Ectodermal cell (in vitro differentiated cells): ENCODE measurements at regions not wholly inside any gene's neighbourhood (a gene's known extent, or its start where the extent isn't known, plus 50 kb on each side); places are given as distances from the start of the nearest gene placed in this dataset.
"Not testable (repeated sequence)": the region's sequence is repeated elsewhere in the genome, so short reads cannot be mapped to it uniquely, and the experiment has no call there.

Experiments used
- H3K27ac ChIP-seq: 2 replicates; pipeline ENCODE4 v1.7.0; 2013; ENCODE audit warnings: mild to moderate bottlenecking, low read depth, low read length; ENCODE audit not compliant: insufficient read depth, poor library complexity, severe bottlenecking
- H3K27me3 ChIP-seq: 2 replicates; pipeline ENCODE4 v1.7.0; 2013; ENCODE audit warnings: mild to moderate bottlenecking, low read length; ENCODE audit not compliant: insufficient read depth, control insufficient read depth, poor library complexity, severe bottlenecking
- H3K36me3 ChIP-seq: one replicate; pipeline ENCODE4 v1.7.0; 2013; ENCODE audit warnings: low read length; ENCODE audit not compliant: control insufficient read depth, insufficient read depth
- H3K4me1 ChIP-seq: one replicate; pipeline ENCODE4 v1.7.0; 2013; ENCODE audit warnings: low read length; ENCODE audit not compliant: control insufficient read depth, insufficient read depth
- H3K4me3 ChIP-seq: 2 replicates; pipeline ENCODE4 v1.7.0; 2013; ENCODE audit warnings: low read depth, low read length, control low read depth; ENCODE audit not compliant: insufficient read depth
- H3K9me3 ChIP-seq: 2 replicates; pipeline ENCODE4 v1.7.0; 2013; ENCODE audit warnings: mild to moderate bottlenecking, low read length, moderate library complexity; ENCODE audit not compliant: control insufficient read depth
- WGBS, 2 experiments: methylation state at CpG; one replicate each; pipeline ENCODE4 v1.1.7; 2013; ENCODE audit warnings: missing lambda C conversion rate in 2 of 2; 5-methylcytosine and 5-hydroxymethylcytosine counted together

GRCh38 chr2:198857246-198857645, 600.5 kb downstream of the SATB2 start:
- Histone ChIP-seq H3K27ac (no peak overlapping the region), H3K9me3 (no peaks in the 10 kb centered on the region), H3K4me3 (no peak overlapping the region), H3K4me1 (no peaks in the 10 kb centered on the region), H3K27me3 (no peaks in the 10 kb centered on the region), H3K36me3 (no peaks in the 10 kb centered on the region)
- WGBS, 2 experiments, result 91% methylated on average over 1 of the region's 1 CpG; no CpG with 5 or more reads in 1 of the 2 experiments

- WGBS, 2 experiments, result 84 to 85% methylated on average over 4 to 5 of the region's 6 CpGs
- H3K4me3 ChIP-seq, H3K27me3 ChIP-seq, H3K9me3 ChIP-seq, H3K27ac ChIP-seq, H3K4me1 ChIP-seq, H3K36me3 ChIP-seq: not testable (repeated sequence)
These were observed 602.0 kb downstream of the SATB2 start for GRCh38 chr2:198855746-198856145.

- H3K27me3 ChIP-seq, result no peaks in the 10 kb centered on the region
- H3K36me3 ChIP-seq, result no peaks in the 10 kb centered on the region
- no peaks in the 10 kb centered on the region for H3K9me3 ChIP-seq
- no peaks in the 10 kb centered on the region for H3K4me1 ChIP-seq
- no peak overlapping the region for H3K4me3 ChIP-seq
- 89% methylated on average over 1 of the region's 2 CpGs; no CpG with 5 or more reads in 1 of the 2 experiments for WGBS, 2 experiments
- no peak overlapping the region for H3K27ac ChIP-seq
These were observed 605.5 kb downstream of the SATB2 start for GRCh38 chr2:198852248-198852647.

- Histone ChIP-seq H3K9me3 (no peaks in the 10 kb centered on the region), H3K4me3 (no peak overlapping the region), H3K4me1 (no peaks in the 10 kb centered on the region), H3K27me3 (no peaks in the 10 kb centered on the region), H3K27ac (no peak overlapping the region), H3K36me3 (no peaks in the 10 kb centered on the region)
These were observed 632.2 kb downstream of the SATB2 start for GRCh38 chr2:198825534-198825933.

GRCh38 chr2:198817536-198817935, 640.2 kb downstream of the SATB2 start:
- Histone ChIP-seq H3K4me1 (no peaks in the 10 kb centered on the region), H3K9me3 (no peaks in the 10 kb centered on the region), H3K4me3 (no peak overlapping the region), H3K27me3 (no peaks in the 10 kb centered on the region), H3K36me3 (no peaks in the 10 kb centered on the region), H3K27ac (no peak overlapping the region)
- WGBS, 2 experiments, result 100% methylated on average over 1 of the region's 1 CpG

GRCh38 chr2:198815626-198816025, 642.1 kb downstream of the SATB2 start:
- no peak overlapping the region for H3K27ac ChIP-seq
- H3K4me3 ChIP-seq, result no peak overlapping the region
- 98% methylated on average over 4 of the region's 4 CpGs for WGBS, 2 experiments
- H3K9me3 ChIP-seq, result no peaks in the 10 kb centered on the region
- no peaks in the 10 kb centered on the region for H3K36me3 ChIP-seq
- H3K4me1 ChIP-seq, result no peaks in the 10 kb centered on the region
- H3K27me3 ChIP-seq, result no peaks in the 10 kb centered on the region

DNA sequence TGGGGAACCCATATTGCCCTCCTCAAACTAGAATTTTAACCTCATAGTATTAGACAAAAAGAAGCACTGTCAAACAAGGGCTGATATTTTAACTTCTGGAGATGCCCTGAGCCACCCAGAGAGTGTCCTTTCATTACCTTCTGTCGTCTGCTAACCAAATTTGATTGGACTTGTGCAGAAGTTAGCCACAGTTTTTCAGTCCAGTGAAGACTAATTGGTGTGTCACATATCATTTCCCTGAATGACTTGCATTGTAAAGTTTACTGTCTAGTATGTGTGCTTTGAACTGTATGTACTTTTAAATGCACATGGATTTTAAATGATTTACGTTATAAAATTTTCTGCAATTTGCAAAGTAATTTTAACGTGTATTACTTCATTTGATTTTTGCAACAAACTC, 646.5 kb downstream of the SATB2 start:
- Histone ChIP-seq H3K9me3 (no peaks in the 10 kb centered on the region), H3K36me3 (no peaks in the 10 kb centered on the region), H3K4me1 (no peaks in the 10 kb centered on the region), H3K27ac (no peak overlapping the region), H3K27me3 (no peaks in the 10 kb centered on the region), H3K4me3 (no peak overlapping the region)
- 95 to 96% methylated on average over 3 of the region's 3 CpGs for WGBS, 2 experiments

DNA sequence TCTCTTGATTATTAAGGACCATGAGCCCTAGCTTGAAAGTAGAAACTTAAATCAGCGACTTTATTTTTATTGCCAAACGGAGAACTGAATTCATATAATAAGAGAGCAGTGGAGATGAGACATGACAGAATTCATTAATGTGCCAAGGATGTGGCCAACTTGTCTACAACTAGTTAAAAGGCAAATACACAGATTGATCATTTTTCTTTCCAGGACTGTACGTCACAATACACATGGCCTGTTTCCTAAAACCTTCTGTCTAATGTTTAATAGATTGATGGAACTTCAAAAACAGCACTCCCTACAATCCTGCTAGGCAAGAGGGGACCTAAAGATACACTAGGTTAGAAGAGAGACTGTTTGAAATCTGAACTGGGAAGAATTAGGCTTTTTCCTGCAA, 647.8 kb downstream of the SATB2 start:
- Histone ChIP-seq H3K9me3 (no peaks in the 10 kb centered on the region), H3K4me1 (no peaks in the 10 kb centered on the region), H3K4me3 (no peak overlapping the region), H3K36me3 (no peaks in the 10 kb centered on the region), H3K27ac (no peak overlapping the region), H3K27me3 (no peaks in the 10 kb centered on the region)
- 92% methylated on average over 2 to 3 of the region's 3 CpGs for WGBS, 2 experiments

DNA sequence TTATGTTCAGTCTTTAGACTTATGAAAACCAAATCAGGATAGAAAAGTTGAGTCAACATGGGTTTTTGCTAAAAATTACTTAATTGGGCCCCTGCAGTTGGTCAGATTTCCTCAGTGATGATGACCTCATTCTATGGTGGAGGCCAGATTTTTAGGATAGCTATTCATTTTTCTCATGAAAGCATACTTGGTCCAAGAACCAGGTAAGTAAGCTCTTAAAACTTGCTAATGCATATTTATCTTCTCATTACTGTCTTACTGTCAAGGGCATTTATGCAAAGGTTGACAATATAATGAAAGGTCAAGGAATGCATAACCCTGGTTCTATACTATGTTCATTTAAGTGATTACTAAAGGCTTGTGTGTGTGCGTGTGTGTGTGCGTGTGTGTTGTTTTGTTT, 650.6 kb downstream of the SATB2 start:
- Histone ChIP-seq H3K36me3 (no peaks in the 10 kb centered on the region), H3K9me3 (no peaks in the 10 kb centered on the region), H3K4me1 (no peaks in the 10 kb centered on the region), H3K27me3 (no peaks in the 10 kb centered on the region), H3K4me3 (no peak overlapping the region), H3K27ac (no peak overlapping the region)
- 87 to 98% methylated on average over 2 of the region's 2 CpGs for WGBS, 2 experiments

DNA sequence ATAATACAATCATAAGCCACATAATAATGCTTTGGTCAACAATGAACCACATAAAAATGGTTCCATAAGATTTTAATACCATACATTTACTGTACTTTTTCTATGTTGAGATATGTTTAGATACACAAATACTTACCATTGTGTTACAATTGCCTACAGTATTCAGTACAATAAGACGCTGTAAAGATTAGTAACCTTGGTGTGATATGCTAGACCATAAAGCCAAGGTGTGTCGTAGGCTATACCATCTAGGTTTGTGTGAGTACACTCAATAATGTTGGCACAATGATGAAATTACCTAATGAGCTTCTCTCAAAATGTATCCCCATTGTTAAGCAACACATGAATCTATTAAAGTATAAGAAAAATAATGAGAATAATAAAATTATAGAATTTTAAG, 662.3 kb downstream of the SATB2 start:
- no peaks in the 10 kb centered on the region for H3K36me3 ChIP-seq
- no peak overlapping the region for H3K4me3 ChIP-seq
- H3K27me3 ChIP-seq, result no peaks in the 10 kb centered on the region
- H3K9me3 ChIP-seq, result no peaks in the 10 kb centered on the region
- no peaks in the 10 kb centered on the region for H3K4me1 ChIP-seq
- 100% methylated on average over 2 of the region's 2 CpGs for WGBS, 2 experiments
- H3K27ac ChIP-seq, result no peak overlapping the region

DNA sequence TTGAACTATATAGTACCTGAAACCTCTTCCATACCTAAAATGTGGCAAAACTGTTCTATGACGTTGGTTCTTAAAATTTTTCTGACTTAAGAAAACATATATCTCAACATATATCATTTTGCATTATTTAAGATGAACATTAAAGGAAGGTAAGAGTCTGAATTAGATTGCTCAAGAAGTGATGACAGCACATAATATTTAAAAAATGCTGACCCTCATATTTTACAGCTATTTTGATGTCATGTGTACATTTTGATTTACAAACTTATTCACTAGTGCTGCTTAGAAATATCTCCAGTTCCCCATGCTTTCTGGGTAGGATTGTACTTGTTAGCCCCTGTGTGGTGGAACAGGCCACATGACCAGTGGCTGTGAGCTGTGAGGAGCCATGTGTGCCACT, 666.1 kb downstream of the SATB2 start:
- no peak overlapping the region for H3K4me3 ChIP-seq
- no peaks in the 10 kb centered on the region for H3K36me3 ChIP-seq
- H3K9me3 ChIP-seq, result no peaks in the 10 kb centered on the region
- H3K27ac ChIP-seq, result no peak overlapping the region
- no peaks in the 10 kb centered on the region for H3K4me1 ChIP-seq
- no CpG with 5 or more reads among the region's 1 CpG for WGBS, 2 experiments
- H3K27me3 ChIP-seq, result no peaks in the 10 kb centered on the region
